ENCODE measurements at regions not wholly inside any gene's neighbourhood (a gene's known extent, or its start where the extent isn't known, plus 50 kb on each side); places are given as distances from the start of the nearest gene placed in this dataset.

- TF ChIP-seq SUZ12 (IDR thresholded peaks at IDR 0.05) (no peak), FOXA1 (IDR thresholded peaks at IDR 0.05) (no peak), TARDBP (IDR thresholded peaks at IDR 0.05) (no peak), BHLHE40 (IDR thresholded peaks at IDR 0.05; ENCODE audit: borderline replicate concordance) (no peak), L3MBTL2 (conservative IDR thresholded peaks at IDR 0.05) (no peak), SP1 (IDR thresholded peaks at IDR 0.05) (no peak), FOXM1 (IDR thresholded peaks at IDR 0.05; ENCODE audit: borderline replicate concordance) (no peak), ELF4 (IDR thresholded peaks at IDR 0.05) (no peak)
Observed at GRCh38 chr4:100257567-100257966, 67.3 kb upstream of the DDIT4L start.
